NCI-H774 (cell line): ENCODE measurements at regions not wholly inside any gene's neighbourhood (a gene's known extent, or its start where the extent isn't known, plus 50 kb on each side); places are given as distances from the start of the nearest gene placed in this dataset.
"Not testable (repeated sequence)": the region's sequence is repeated elsewhere in the genome, so short reads cannot be mapped to it uniquely, and the experiment has no call there.

Experiments used
- DNase-seq: peaks from one replicate; lab custom pipeline; 2025; lab: John Stamatoyannopoulos, UW

- no peak for DNase-seq
These were observed 261.9 kb downstream of the RASSF9 start for GRCh38 chr12:85574291-85574690.

- DNase-seq = peak; percentile 12
These were observed 260.8 kb downstream of the RASSF9 start for GRCh38 chr12:85575120-85576096.

GRCh38 chr12:85580562-85581168 is 255.5 kb downstream of the RASSF9 start:
- DNase-seq = no peak

- no peak for DNase-seq
These were observed 249.1 kb downstream of the RASSF9 start for GRCh38 chr12:85587158-85587557.

- DNase-seq = no peak
These were observed 248.0 kb downstream of the RASSF9 start for GRCh38 chr12:85588221-85588620.

- DNase-seq = no peak
These were observed 235.4 kb downstream of the RASSF9 start for GRCh38 chr12:85600841-85601240.

GRCh38 chr12:85603556-85603955 is 232.7 kb downstream of the RASSF9 start:
- DNase-seq = no peak

- no peak for DNase-seq
These were observed 229.8 kb downstream of the RASSF9 start for GRCh38 chr12:85606455-85606854.

GRCh38 chr12:85609778-85610177 is 226.4 kb downstream of the RASSF9 start:
- DNase-seq = no peak

GRCh38 chr12:85610194-85610593 is 226.0 kb downstream of the RASSF9 start:
- no peak for DNase-seq

- DNase-seq = no peak
These were observed 220.0 kb downstream of the RASSF9 start for GRCh38 chr12:85616201-85616600.

- DNase-seq = peak; percentile 24
These were observed 218.7 kb downstream of the RASSF9 start for GRCh38 chr12:85617307-85618091.

- DNase-seq = no peak
These were observed 215.2 kb downstream of the RASSF9 start for GRCh38 chr12:85621041-85621440.

GRCh38 chr12:85623763-85624162 is 212.4 kb downstream of the RASSF9 start:
- no peak for DNase-seq

GRCh38 chr12:85625467-85625866 is 210.7 kb downstream of the RASSF9 start:
- DNase-seq = no peak

- no peak for DNase-seq
These were observed 210.0 kb downstream of the RASSF9 start for GRCh38 chr12:85626001-85626783.

- no peak for DNase-seq
These were observed 209.4 kb downstream of the RASSF9 start for GRCh38 chr12:85626784-85627171.

GRCh38 chr12:85627584-85627983 is 208.6 kb downstream of the RASSF9 start:
- no peak for DNase-seq

GRCh38 chr12:85628562-85628961 is 207.6 kb downstream of the RASSF9 start:
- DNase-seq = not testable (repeated sequence)

- DNase-seq = no peak
These were observed 205.4 kb downstream of the RASSF9 start for GRCh38 chr12:85630851-85631250.

- DNase-seq = no peak
These were observed 203.8 kb downstream of the RASSF9 start for GRCh38 chr12:85632390-85632789.

- DNase-seq = no peak
These were observed 202.7 kb downstream of the RASSF9 start for GRCh38 chr12:85633491-85633890.
